ENCODE measurements at regions not wholly inside any gene's neighbourhood (a gene's known extent, or its start where the extent isn't known, plus 50 kb on each side); places are given as distances from the start of the nearest gene placed in this dataset.

DNA sequence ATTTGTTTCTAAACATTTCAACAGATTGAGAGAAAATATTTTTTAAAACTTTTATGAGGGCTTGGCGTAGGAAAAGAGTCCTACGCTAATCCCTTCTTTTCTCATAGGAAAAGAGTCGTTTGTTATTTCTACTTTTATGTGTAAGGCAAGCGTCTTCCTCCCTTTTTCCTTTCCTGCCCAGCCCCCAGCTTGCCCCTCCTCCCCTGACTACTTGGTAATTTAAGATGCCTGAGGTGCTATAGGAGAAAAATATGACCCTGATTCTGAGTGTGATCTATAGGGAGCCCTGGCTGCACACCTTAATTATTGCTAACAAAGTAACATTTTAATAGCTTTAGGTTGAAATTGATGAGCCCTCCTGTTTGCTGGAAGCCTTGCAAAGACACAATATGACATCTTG lies 373.6 kb downstream of the PBX1 start:
- Mint-ChIP-seq H3K27ac (no peak overlapping the region), H3K27me3 (no peaks in the 10 kb centered on the region), H3K4me1 (no peaks in the 10 kb centered on the region), H3K4me3 (no peak overlapping the region), H3K36me3 (ENCODE audit: low read depth) (no peaks in the 10 kb centered on the region), H3K9me3 (peaks cover 3% of the 10 kb centered on the region)
- ChIA-PET CTCF (interaction anchor here (1.2 kb wide), 1 partner anchor 145 kb away, joined by 3 read pairs; no protein-coding TSS in a partner anchor), POLR2A (no interaction called here)
- DNase-seq = no peak

DNA sequence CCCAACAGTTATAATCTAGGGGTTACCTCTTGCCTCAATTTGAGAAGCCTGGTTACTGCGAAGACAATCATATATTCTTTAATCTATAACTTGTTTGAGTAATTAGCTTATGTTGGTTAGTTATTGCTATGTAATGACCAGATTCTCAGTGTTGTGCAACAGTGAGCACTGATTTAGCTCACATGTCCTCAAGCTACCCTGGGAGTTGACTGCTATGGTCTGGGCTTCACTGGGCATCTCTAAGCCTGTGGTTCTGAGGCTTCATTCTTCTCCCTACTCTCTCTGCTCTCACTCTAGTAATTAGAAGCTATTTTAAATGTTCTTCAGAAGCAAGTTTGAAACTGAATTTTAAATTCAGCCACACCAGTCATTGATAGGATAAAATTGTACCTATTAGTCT lies 371.8 kb downstream of the PBX1 start:
- Mint-ChIP-seq H3K27me3 (no peaks in the 10 kb centered on the region), H3K4me3 (no peak overlapping the region)
- CTCF ChIA-PET = no interaction called here

DNA sequence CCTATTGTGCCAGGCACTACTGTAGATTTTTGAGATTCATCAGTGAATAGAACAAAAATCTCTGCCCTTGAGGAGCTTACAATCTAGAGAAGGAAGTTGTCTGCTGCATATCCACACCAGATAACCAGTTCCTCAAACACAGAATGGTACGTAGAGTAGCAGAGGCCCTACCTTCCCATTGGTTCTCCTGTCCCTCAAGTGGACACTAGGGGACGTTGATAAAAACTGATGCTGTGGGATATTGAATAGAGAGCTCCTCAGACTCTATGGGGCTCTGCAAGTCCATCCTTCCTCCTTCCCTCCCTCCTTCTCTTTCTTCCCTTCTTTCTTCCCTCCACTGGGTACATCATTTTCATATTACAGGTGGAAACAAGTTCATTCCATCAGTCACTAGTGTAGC lies 371.3 kb downstream of the PBX1 start:
- H3K27me3 Mint-ChIP-seq = no peaks in the 10 kb centered on the region
- no peaks in the 10 kb centered on the region for H3K36me3 Mint-ChIP-seq (ENCODE audit: low read depth)
- DNase-seq = no peak
- POLR2A ChIA-PET = no interaction called here
- no peak overlapping the region for H3K4me3 Mint-ChIP-seq
- H3K27ac Mint-ChIP-seq = no peak overlapping the region
- CTCF ChIA-PET = no interaction called here
- H3K4me1 Mint-ChIP-seq = no peaks in the 10 kb centered on the region
- H3K9me3 Mint-ChIP-seq = peaks cover 3% of the 10 kb centered on the region

More for the DNA sequence above, 371.8 kb downstream of the PBX1 start:
- Mint-ChIP-seq H3K36me3 (ENCODE audit: low read depth) (no peaks in the 10 kb centered on the region), H3K9me3 (peaks cover 3% of the 10 kb centered on the region), H3K27ac (no peak overlapping the region), H3K4me1 (no peaks in the 10 kb centered on the region)
- POLR2A ChIA-PET = no interaction called here
- no peak for DNase-seq

DNA sequence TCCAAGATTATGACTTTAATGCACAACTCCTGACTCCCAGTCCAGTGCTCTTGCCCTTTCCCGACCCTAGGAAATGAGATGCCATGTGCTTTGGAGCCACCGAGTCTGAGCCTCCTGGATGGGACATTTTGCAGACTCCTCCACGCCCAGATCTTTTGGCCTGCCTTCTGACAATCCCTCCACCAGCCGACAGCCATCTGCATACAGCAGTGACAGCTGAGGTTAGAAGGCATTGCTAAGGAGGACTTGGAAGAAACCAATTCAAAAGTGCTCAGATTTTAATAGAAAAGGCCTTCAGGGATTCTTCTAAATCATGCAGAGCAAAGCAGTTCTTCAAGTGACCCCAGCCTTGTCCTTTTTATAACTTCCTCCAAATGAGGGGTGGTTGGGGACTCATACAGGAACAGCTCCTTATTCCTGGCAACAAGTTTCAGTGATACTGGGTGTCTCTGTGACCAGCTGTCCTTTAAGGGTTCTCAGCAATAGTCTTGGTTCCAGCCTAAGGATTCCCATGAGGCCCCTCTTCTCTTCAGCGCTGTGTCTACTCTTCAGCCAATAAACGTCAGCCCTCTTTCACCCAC lies 369.3 kb downstream of the PBX1 start:
- no peak for DNase-seq
- Mint-ChIP-seq H3K4me1 (no peaks in the 10 kb centered on the region), H3K27me3 (no peaks in the 10 kb centered on the region), H3K27ac (no peak overlapping the region), H3K9me3 (no peaks in the 10 kb centered on the region), H3K36me3 (ENCODE audit: low read depth) (no peaks in the 10 kb centered on the region), H3K4me3 (no peak overlapping the region)
- POLR2A ChIA-PET = no interaction called here
- CTCF ChIA-PET = no interaction called here

DNA sequence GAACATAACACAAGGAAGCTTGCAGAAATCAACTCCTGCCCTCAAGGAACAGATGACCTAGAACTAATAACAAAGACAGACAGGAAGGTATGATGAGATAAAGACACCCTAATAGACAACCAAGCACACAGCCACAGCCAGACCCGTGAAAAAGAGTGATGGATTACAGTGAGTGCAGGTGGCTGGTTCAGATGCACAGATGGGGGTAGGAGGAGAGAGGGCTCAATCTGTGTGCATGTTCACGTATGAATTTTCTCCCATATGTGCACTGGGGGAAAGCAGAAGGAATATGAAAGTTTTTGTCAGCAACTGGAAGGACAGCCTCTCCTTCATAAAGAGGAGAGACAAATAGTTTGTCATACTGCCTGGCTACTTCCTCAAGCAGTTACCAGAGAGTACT lies 367.1 kb downstream of the PBX1 start:
- H3K27me3 Mint-ChIP-seq = no peaks in the 10 kb centered on the region
- H3K4me3 Mint-ChIP-seq = no peak overlapping the region
- H3K36me3 Mint-ChIP-seq (ENCODE audit: low read depth) = no peaks in the 10 kb centered on the region
- H3K9me3 Mint-ChIP-seq = no peaks in the 10 kb centered on the region
- ChIA-PET CTCF (no interaction called here), POLR2A (no interaction called here)
- no peak overlapping the region for H3K27ac Mint-ChIP-seq
- DNase-seq = no peak
- H3K4me1 Mint-ChIP-seq = no peaks in the 10 kb centered on the region

DNA sequence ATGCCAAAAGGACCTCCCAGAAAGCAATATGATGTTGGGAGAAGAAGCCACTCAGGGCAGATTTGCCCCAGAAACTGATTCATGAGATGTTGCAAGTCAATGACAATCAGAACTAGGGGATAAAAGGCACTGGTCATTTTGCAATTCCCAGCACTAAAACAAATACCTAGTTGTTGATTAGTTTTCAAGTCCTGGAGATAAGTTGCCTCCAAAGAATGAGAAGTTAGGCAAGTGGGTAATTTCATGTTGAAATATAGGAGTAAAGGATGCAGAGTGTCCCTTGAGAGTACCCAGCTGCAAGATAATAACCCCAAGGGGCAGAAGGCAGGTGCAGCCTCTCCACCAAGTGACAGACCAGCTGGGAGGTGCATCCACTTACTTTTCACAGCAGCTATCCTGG lies 363.6 kb downstream of the PBX1 start:
- Mint-ChIP-seq H3K27me3 (no peaks in the 10 kb centered on the region), H3K36me3 (ENCODE audit: low read depth) (no peaks in the 10 kb centered on the region), H3K9me3 (peaks cover 2% of the 10 kb centered on the region), H3K4me3 (no peak overlapping the region), H3K27ac (no peak overlapping the region), H3K4me1 (no peaks in the 10 kb centered on the region)
- ChIA-PET CTCF (no interaction called here), POLR2A (no interaction called here)
- DNase-seq = no peak

DNA sequence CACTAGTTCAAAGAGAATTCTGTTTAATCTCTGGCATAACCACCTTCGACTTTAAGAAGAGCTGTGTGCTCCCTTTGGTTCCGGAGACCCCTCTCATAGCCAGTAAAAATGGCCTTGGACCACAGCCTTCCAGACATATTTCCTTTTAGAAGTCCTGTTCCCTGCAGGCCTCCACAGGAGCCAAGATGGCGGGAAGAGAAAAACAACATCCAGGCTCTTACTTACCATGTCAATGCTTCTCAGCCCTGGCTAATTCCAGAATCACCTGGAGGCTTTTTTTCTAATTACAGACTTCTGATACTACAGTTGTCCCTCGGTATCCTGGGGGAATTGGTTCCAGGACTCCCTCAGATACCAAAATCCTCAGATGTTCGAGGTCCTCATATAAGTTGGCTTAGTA lies 362.5 kb downstream of the PBX1 start:
- POLR2A ChIA-PET = no interaction called here
- H3K4me3 Mint-ChIP-seq = no peak overlapping the region
- DNase-seq = no peak
- no peaks in the 10 kb centered on the region for H3K4me1 Mint-ChIP-seq
- no peaks in the 10 kb centered on the region for H3K27me3 Mint-ChIP-seq
- peaks cover 2% of the 10 kb centered on the region for H3K9me3 Mint-ChIP-seq
- no peak overlapping the region for H3K27ac Mint-ChIP-seq
- CTCF ChIA-PET = no interaction called here
- no peaks in the 10 kb centered on the region for H3K36me3 Mint-ChIP-seq (ENCODE audit: low read depth)

DNA sequence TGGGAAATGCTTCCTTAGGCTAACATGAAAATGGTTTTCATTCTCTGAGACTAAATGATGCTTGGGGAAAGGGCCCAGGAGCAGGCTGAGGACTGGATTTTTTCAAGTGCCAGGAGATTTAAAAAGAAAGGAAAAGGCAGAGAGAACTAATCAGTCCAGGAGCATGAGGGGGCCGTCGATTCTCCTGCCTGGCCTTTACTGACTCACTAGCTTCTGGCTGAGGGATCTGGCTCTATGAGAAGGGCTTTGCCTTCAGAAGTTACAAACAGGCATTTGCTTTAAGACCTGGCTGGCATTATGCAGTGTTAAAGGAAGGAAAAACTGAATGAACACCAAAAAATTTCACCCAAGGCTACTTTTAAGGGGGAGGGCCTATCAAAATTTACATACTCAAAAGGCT lies 359.2 kb downstream of the PBX1 start:
- Mint-ChIP-seq H3K9me3 (peaks cover 2% of the 10 kb centered on the region), H3K4me1 (no peaks in the 10 kb centered on the region), H3K36me3 (ENCODE audit: low read depth) (no peaks in the 10 kb centered on the region), H3K27me3 (no peaks in the 10 kb centered on the region), H3K27ac (no peak overlapping the region), H3K4me3 (no peak overlapping the region)
- POLR2A ChIA-PET = no interaction called here
- CTCF ChIA-PET = no interaction called here
- no peak for DNase-seq

DNA sequence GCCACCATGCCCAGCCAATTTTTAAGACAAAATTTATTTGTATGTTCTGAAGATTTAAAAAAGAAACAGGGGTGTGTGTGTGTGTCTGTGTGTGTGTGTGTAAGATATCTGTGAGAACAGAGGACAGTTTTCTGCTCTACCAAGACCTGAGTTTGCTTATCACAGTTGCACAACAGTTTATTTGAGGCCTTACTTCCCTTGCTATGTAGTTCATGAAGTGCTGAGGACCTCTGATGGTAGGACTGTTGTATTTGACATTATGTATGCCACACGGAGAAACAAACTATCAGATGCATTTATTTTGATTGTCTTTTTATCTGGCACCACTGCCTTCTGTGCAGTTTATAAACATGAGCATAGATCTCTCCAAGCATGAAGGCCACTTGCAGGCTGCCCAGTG lies 355.2 kb downstream of the PBX1 start:
- POLR2A ChIA-PET = no interaction called here
- CTCF ChIA-PET = no interaction called here
- no peaks in the 10 kb centered on the region for H3K27me3 Mint-ChIP-seq
- DNase-seq = no peak
- H3K4me3 Mint-ChIP-seq = no peak overlapping the region
- H3K36me3 Mint-ChIP-seq (ENCODE audit: low read depth) = no peaks in the 10 kb centered on the region
- H3K4me1 Mint-ChIP-seq = no peaks in the 10 kb centered on the region
- H3K27ac Mint-ChIP-seq = no peak overlapping the region
- no peaks in the 10 kb centered on the region for H3K9me3 Mint-ChIP-seq

DNA sequence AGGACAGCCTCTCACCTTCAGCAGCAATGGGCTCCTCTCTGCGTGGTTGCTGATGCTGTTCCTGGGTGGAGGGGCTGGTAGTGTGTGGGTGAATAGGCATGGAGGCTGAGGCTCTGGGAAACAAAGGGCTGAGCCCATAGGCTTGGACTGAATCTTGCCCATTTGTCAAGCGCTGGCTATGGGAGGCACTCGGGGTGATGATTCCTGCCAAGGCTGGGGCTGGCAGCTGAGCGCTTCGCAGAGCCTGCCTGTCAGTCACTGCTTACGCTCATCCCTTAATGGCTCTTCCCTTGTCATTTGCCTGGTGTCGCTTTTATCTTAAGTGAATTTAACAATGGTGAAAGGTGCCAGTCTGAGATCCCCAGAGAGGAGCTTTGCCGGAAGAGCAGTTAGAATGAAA lies 353.3 kb downstream of the PBX1 start:
- ChIA-PET POLR2A (no interaction called here), CTCF (no interaction called here)
- H3K9me3 Mint-ChIP-seq = no peaks in the 10 kb centered on the region
- H3K27ac Mint-ChIP-seq = no peak overlapping the region
- H3K27me3 Mint-ChIP-seq = no peaks in the 10 kb centered on the region
- no peak overlapping the region for H3K4me3 Mint-ChIP-seq
- H3K4me1 Mint-ChIP-seq = no peaks in the 10 kb centered on the region
- no peaks in the 10 kb centered on the region for H3K36me3 Mint-ChIP-seq (ENCODE audit: low read depth)
- no peak for DNase-seq

DNA sequence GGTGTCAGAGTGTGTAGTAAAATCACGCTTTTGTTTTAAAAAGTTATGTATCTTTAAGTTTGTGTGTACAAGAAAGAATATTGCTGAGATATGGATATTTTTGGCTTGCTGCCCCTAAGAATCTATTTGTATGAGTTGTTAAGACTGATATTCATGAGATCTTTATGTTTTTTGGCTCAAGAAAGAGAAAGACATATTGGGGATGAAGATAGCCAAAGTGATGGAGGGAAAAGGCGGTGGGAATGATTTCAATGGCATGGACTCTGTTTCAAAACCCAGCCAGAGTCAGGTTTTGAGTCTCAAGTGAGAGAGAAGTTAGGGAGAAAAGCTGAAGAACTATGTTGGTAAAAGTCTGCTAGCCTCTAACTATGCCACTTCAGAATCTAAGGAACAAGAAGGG lies 351.7 kb downstream of the PBX1 start:
- Mint-ChIP-seq H3K27me3 (no peaks in the 10 kb centered on the region), H3K36me3 (ENCODE audit: low read depth) (no peaks in the 10 kb centered on the region), H3K9me3 (no peaks in the 10 kb centered on the region), H3K4me1 (no peaks in the 10 kb centered on the region), H3K4me3 (no peak overlapping the region), H3K27ac (no peak overlapping the region)
- DNase-seq = no peak
- CTCF ChIA-PET = no interaction called here
- POLR2A ChIA-PET = no interaction called here

DNA sequence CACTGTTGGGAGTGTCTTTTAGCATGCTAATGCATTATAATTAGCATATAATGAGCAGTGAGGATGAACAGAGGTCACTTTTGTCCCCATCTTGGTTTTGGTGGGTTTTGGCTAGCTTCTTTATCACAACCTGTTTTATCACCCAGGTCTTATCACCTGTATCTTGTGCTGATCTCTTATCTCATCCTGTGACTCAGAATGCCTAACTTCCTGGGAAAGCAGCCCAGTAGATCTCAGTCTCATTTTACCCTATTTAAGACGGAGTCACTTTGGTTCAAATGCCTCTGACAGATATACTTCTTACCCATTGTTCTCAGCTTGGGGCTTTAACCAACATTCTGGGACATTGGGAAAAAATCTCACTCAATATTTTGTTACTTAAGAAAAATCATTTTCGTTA lies 348.7 kb downstream of the PBX1 start:
- no peak for DNase-seq
- H3K36me3 Mint-ChIP-seq (ENCODE audit: low read depth) = no peaks in the 10 kb centered on the region
- POLR2A ChIA-PET = no interaction called here
- H3K9me3 Mint-ChIP-seq = no peaks in the 10 kb centered on the region
- H3K4me3 Mint-ChIP-seq = no peak overlapping the region
- no peak overlapping the region for H3K27ac Mint-ChIP-seq
- no peaks in the 10 kb centered on the region for H3K4me1 Mint-ChIP-seq
- CTCF ChIA-PET = no interaction called here
- H3K27me3 Mint-ChIP-seq = no peaks in the 10 kb centered on the region

DNA sequence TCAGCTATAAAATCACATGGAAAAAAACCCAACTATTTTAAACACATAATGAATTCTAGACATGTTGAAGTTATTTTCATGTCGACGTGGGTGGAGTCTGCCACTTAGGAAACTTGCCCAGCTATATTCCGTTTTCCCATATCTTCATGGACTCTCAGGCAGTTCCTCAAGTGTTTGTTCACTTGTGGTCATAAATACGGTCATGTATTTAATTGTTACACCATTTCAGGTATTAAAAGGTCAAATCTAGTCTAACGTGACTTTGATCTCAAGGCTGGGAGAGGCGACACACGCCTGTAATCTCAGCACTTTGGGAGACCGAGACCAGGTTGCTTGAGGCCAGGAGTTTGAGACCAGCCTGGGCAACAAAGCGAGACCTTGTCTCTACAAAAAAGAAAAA lies 346.9 kb downstream of the PBX1 start:
- Mint-ChIP-seq H3K9me3 (no peaks in the 10 kb centered on the region), H3K27me3 (no peaks in the 10 kb centered on the region), H3K4me3 (no peak overlapping the region), H3K27ac (no peak overlapping the region), H3K4me1 (no peaks in the 10 kb centered on the region), H3K36me3 (ENCODE audit: low read depth) (no peaks in the 10 kb centered on the region)
- CTCF ChIA-PET = no interaction called here
- POLR2A ChIA-PET = no interaction called here
- DNase-seq = no peak

DNA sequence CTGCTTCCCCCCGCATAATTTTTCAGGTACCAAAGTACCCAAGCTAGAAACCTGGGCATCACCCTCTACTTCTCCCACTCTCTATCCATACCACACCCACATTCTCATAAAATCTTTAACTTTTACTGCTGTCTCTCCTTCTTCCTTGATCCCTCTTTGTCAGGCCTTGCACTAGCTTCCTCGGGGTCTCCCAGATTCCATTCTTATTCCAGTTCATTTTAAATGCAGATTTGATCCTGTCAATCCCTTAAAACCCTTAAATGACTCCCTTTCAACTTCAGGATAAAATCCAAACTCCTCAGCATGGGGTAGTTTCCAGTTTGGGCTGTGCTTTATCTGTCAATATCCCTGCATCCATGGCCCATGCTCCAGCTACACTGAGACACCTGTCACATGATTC lies 343.5 kb downstream of the PBX1 start:
- no peak for DNase-seq
- no peaks in the 10 kb centered on the region for H3K27me3 Mint-ChIP-seq
- H3K9me3 Mint-ChIP-seq = no peaks in the 10 kb centered on the region
- POLR2A ChIA-PET = no interaction called here
- CTCF ChIA-PET = no interaction called here
- no peak overlapping the region for H3K4me3 Mint-ChIP-seq
- no peaks in the 10 kb centered on the region for H3K4me1 Mint-ChIP-seq
- H3K27ac Mint-ChIP-seq = no peak overlapping the region
- H3K36me3 Mint-ChIP-seq (ENCODE audit: low read depth) = no peaks in the 10 kb centered on the region
